Lung (tissue), 11 donors: ENCODE measurements at regions not wholly inside any gene's neighbourhood (a gene's known extent, or its start where the extent isn't known, plus 50 kb on each side); places are given as distances from the start of the nearest gene placed in this dataset.

ENCODE experiments used
- ATAC-seq: fragments of 200-7000 bp; cut with Tn5 transposase; one replicate; pipeline ENCODE4 v1.9.1; 2020; ENCODE audit warnings: moderate number of reproducible peaks; ENCODE audit not compliant: insufficient read depth, low FRiP score
- DNase-seq, 3 donors: peaks; one replicate each; pipeline ENCODE4 v3.0.0-alpha.2; 2013 to 2017
- H3K27ac ChIP-seq, 2 donors: one replicate each; pipeline ENCODE4 v1.5.1; 2013; ENCODE audit warnings: mild to moderate bottlenecking in 2 of 2, moderate library complexity in 2 of 2, control low read depth in 1 of 2, inconsistent platforms in 1 of 2, low read depth in 1 of 2, low read length in 1 of 2
- H3K27me3 ChIP-seq, 3 donors: one replicate each; pipeline ENCODE4 v1.5.1; 2013; ENCODE audit warnings: low read length in 2 of 3; ENCODE audit not compliant: control insufficient read depth in 3 of 3, insufficient read depth in 3 of 3
- H3K36me3 ChIP-seq, 4 donors: one replicate each; pipeline ENCODE4 v1.5.1; 2013; ENCODE audit warnings: low read length in 4 of 4, mild to moderate bottlenecking in 1 of 4, moderate library complexity in 1 of 4; ENCODE audit not compliant: control insufficient read depth in 4 of 4, insufficient read depth in 4 of 4
- H3K4me1 ChIP-seq, 5 donors: one replicate each; pipeline ENCODE4 v1.5.1; 2013; ENCODE audit warnings: low read length in 5 of 5, mild to moderate bottlenecking in 2 of 5, moderate library complexity in 1 of 5; ENCODE audit not compliant: control insufficient read depth in 5 of 5, insufficient read depth in 5 of 5
- H3K4me3 ChIP-seq: one replicate; pipeline ENCODE4 v1.5.1; 2013; ENCODE audit warnings: mild to moderate bottlenecking, control low read depth, moderate library complexity
- H3K9ac ChIP-seq, 2 donors: one replicate each; pipeline ENCODE4 v1.5.1; 2013; ENCODE audit warnings: low read length in 2 of 2, control low read depth in 1 of 2; ENCODE audit not compliant: insufficient read depth in 1 of 2
- H3K9me3 ChIP-seq, 4 donors: one replicate each; pipeline ENCODE4 v1.5.1; 2013; ENCODE audit warnings: low read length in 3 of 4, mild to moderate bottlenecking in 1 of 4, moderate library complexity in 1 of 4; ENCODE audit not compliant: control insufficient read depth in 4 of 4, insufficient read depth in 3 of 4
- CTCF ChIP-seq: IDR thresholded peaks from 2 replicates; pipeline ENCODE4 v1.5.1; 2012; ENCODE audit warnings: mild to moderate bottlenecking; ENCODE audit errors: control extremely low read depth, extremely low read depth
- WGBS, 2 donors: extraction: QIAGEN DNeasy Blood & Tissue Kit; methylation state at CpG; one replicate each; pipeline ENCODE4 v1.1.7; 2013; 5-methylcytosine and 5-hydroxymethylcytosine counted together
- donor health status: control.
- donor health status: control.
- donor health status: Bipolar disorder and iron deficiency.
- donor health status: healthy.
- donor health status: DM: yes; HTN: yes; CAD: no.

DNA sequence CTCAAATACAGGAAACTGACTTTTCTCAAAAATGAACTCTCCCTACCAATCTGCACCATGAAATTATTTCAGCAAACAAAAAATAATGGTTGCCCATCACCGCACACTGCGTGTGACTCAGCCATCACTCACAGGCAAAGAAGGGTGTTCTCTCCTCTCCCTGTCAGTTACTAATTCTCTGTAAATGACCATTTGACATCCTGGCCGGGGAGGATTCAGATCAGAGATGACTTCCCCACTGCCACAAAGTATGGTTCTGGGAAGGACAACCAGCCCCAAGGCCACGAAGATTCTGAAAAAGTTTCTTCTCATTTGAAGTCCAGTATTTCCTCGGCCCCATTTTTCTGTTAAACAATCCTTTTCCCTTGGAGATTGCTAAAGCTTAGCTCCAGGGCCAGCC is 199.4 kb downstream of the AUH start:
- DNase-seq, result no peak
- Histone ChIP-seq H3K9ac (no peak overlapping the region), H3K9me3 (no peaks in the 10 kb centered on the region), H3K27me3 (no peaks in the 10 kb centered on the region), H3K4me1 (peaks cover 0 to 16% (median 6%) of the 10 kb centered on the region in 5 donors), H3K27ac (no peak overlapping the region), H3K4me3 (no peak overlapping the region), H3K36me3 (no peaks in the 10 kb centered on the region)
- no peak for ATAC-seq
- TF ChIP-seq CTCF, result no peak
- WGBS, 2 donors, result 37 to 66% methylated on average over 5 of the region's 5 CpGs

DNA sequence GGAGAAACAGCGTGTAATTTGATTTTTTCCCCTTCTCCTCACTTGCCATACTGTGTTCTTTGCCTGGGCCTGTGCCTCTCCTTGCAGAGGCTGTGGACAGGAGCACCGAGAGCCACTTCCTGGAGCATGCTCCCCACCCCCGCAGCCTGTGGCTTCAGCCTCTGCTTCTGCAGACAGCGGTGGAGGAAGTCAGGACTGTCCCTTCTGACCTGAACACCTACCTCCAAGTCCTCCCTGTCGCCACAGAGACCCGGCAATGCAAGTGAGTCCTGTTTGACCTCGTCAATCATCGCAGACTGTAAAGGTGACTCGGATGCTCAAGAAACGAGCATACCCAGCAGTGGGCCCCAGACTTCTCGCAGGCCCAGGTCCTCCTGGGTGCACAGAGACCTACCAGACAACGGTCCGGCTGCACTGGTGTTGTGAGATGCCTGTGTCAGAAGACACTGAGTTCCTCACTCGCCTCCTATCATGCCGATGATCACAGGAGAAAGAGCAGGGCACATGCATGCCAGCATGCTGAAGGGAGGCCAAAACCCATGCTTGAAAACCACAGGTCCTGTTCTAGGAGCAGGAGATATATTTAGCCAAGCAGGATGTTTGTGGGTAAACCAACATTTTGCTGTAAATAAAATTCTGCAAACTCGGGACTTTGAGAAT is 198.8 kb downstream of the AUH start:
- Histone ChIP-seq H3K27ac (peak overlapping the region in 1 of 2 donors; percentile 40), H3K36me3 (no peaks in the 10 kb centered on the region), H3K9me3 (no peaks in the 10 kb centered on the region), H3K27me3 (no peaks in the 10 kb centered on the region), H3K9ac (no peak overlapping the region), H3K4me3 (no peak overlapping the region), H3K4me1 (peaks cover 0 to 16% (median 6%) of the 10 kb centered on the region in 5 donors)
- TF ChIP-seq CTCF, result no peak
- WGBS, 2 donors, result 30 to 49% methylated on average over 16 of the region's 16 CpGs
- ATAC-seq (peak; percentile 51), DNase-seq (peak in 1 of 3 donors; percentile 39)

GRCh38 chr9:91163444-91163772 is 198.3 kb downstream of the AUH start:
- ATAC-seq, result no peak
- Histone ChIP-seq H3K36me3 (no peaks in the 10 kb centered on the region), H3K27ac (peak overlapping the region in 1 of 2 donors; percentile 0), H3K9me3 (no peaks in the 10 kb centered on the region), H3K4me3 (no peak overlapping the region), H3K4me1 (peaks cover 0 to 16% (median 6%) of the 10 kb centered on the region in 5 donors), H3K27me3 (no peaks in the 10 kb centered on the region), H3K9ac (no peak overlapping the region)
- WGBS, 2 donors, result 77 to 83% methylated on average over 8 of the region's 8 CpGs
- no peak for DNase-seq
- TF ChIP-seq CTCF, result no peak
